Psoas muscle (tissue), 7 donors: ENCODE measurements at regions not wholly inside any gene's neighbourhood (a gene's known extent, or its start where the extent isn't known, plus 50 kb on each side); places are given as distances from the start of the nearest gene placed in this dataset.
"Not testable (repeated sequence)": the region's sequence is repeated elsewhere in the genome, so short reads cannot be mapped to it uniquely, and the experiment has no call there.

ENCODE experiments used
- ATAC-seq, 4 donors: fragments of 200-7000 bp; cut with Tn5 transposase; one replicate each; pipeline ENCODE4 v1.9.1; 2020; ENCODE audit warnings: moderate library complexity in 3 of 4, mild to moderate bottlenecking in 2 of 4
- DNase-seq, 2 donors: peaks; one replicate each; pipeline ENCODE4 v3.0.0-alpha.2; 2020
- H3K27ac ChIP-seq: fragments of 200-600 bp; one replicate; pipeline ENCODE4 v1.8.0; 2022
- H3K27me3 ChIP-seq, 3 donors: fragments of 200-600 bp in 1 of 3; one replicate each; pipeline versions ENCODE4 v1.6.1 to v1.8.0; 2013 to 2022; ENCODE audit warnings: low read length in 2 of 3, mild to moderate bottlenecking in 2 of 3, moderate library complexity in 1 of 3; ENCODE audit not compliant: insufficient read depth in 3 of 3
- H3K36me3 ChIP-seq, 2 donors: fragments of 200-600 bp in 1 of 2; one replicate each; pipeline versions ENCODE4 v1.6.1 to v1.8.0; 2013 to 2022; ENCODE audit warnings: low read depth in 1 of 2, mild to moderate bottlenecking in 1 of 2, moderate library complexity in 1 of 2; ENCODE audit not compliant: insufficient read depth in 1 of 2
- H3K4me1 ChIP-seq: fragments of 200-600 bp; one replicate; pipeline ENCODE4 v1.8.0; 2022
- H3K4me3 ChIP-seq: fragments of 200-600 bp; one replicate; pipeline ENCODE4 v1.8.0; 2022; ENCODE audit warnings: mild to moderate bottlenecking
- H3K9me3 ChIP-seq: fragments of 200-600 bp; one replicate; pipeline ENCODE4 v1.8.0; 2022
- CTCF ChIP-seq: fragments of 200-600 bp; IDR thresholded peaks from one replicate; pipeline ENCODE4 v1.8.0; 2022; ENCODE audit warnings: antibody characterized with exemption
- WGBS, 3 donors: extraction: QIAGEN DNeasy Blood & Tissue Kit; methylation state at CpG; one replicate each; pipeline versions ENCODE4 v1.1.6 to v1.1.7; 2013; 5-methylcytosine and 5-hydroxymethylcytosine counted together
- intact Hi-C, 2 donors: fragments of 100-400 bp; cut with DNase I; formaldehyde crosslinking; loops; one replicate each; pipeline versions ENCODE4 v1.11.0 to v1.14.2; 2022
- donor health status: healthy with polysubstance abuse.
- donor health status: DM: no; HTN: no; CAD: no; lungs with moderate emphysema.
- donor health status: Bipolar disorder and iron deficiency.
- donor health status: healthy.
- donor health status: DM: yes; HTN: yes; CAD: no.
- donor health status: DM: no; HTN: no; CAD: no.
- donor health status: DM: yes; HTN: yes; CAD: no.

GRCh38 chr6:9702914-9703313, 712.0 kb downstream of the TFAP2A start:
- DNase-seq (no peak), ATAC-seq (no peak)
- Histone ChIP-seq H3K36me3 (no peaks in the 10 kb centered on the region), H3K27ac (no peak overlapping the region), H3K9me3 (no peaks in the 10 kb centered on the region), H3K4me1 (no peaks in the 10 kb centered on the region), H3K4me3 (no peak overlapping the region), H3K27me3 (no peaks in the 10 kb centered on the region)
- intact Hi-C loops, result no loop called here
- TF ChIP-seq CTCF, result no peak
- WGBS, 3 donors, result 57 to 77% (median 71%) methylated on average over 1 of the region's 1 CpG

GRCh38 chr6:9699888-9700287, 715.0 kb downstream of the TFAP2A start:
- DNase-seq, result no peak
- no peak for TF ChIP-seq CTCF
- H3K9me3 ChIP-seq, result peaks cover 3% of the 10 kb centered on the region
- H3K27ac ChIP-seq, result no peak overlapping the region
- H3K4me1 ChIP-seq, result no peaks in the 10 kb centered on the region
- WGBS, 3 donors, result 59 to 63% (median 59%) methylated on average over 5 of the region's 5 CpGs
- no peaks in the 10 kb centered on the region for H3K36me3 ChIP-seq
- no peak for ATAC-seq
- no peak overlapping the region for H3K4me3 ChIP-seq
- no peaks in the 10 kb centered on the region for H3K27me3 ChIP-seq
- intact Hi-C loops, result no loop called here

- intact Hi-C loops, result no loop called here
- DNase-seq, result no peak
- TF ChIP-seq CTCF, result no peak
- no peaks in the 10 kb centered on the region for H3K36me3 ChIP-seq
- no peaks in the 10 kb centered on the region for H3K4me1 ChIP-seq
- H3K27me3 ChIP-seq, result no peaks in the 10 kb centered on the region
- no peak overlapping the region for H3K27ac ChIP-seq
- no peak for ATAC-seq
- WGBS, 3 donors, result 85 to 87% (median 87%) methylated on average over 7 of the region's 7 CpGs
- H3K4me3 ChIP-seq, result no peak overlapping the region
- peaks cover 3% of the 10 kb centered on the region for H3K9me3 ChIP-seq
Measured at GRCh38 chr6:9697263-9697931, 717.5 kb downstream of the TFAP2A start.

- no peak overlapping the region for H3K4me3 ChIP-seq
- ATAC-seq (no peak), DNase-seq (no peak)
- intact Hi-C loops, result no loop called here
- H3K4me1 ChIP-seq, result no peaks in the 10 kb centered on the region
- no peaks in the 10 kb centered on the region for H3K9me3 ChIP-seq
- TF ChIP-seq CTCF, result no peak
- no peak overlapping the region for H3K27ac ChIP-seq
- no peaks in the 10 kb centered on the region for H3K27me3 ChIP-seq
- no peaks in the 10 kb centered on the region for H3K36me3 ChIP-seq
Measured at GRCh38 chr6:9690388-9690787, 724.5 kb downstream of the TFAP2A start.

- WGBS, 3 donors, result 84 to 93% (median 91%) methylated on average over 6 of the region's 6 CpGs
- H3K4me3 ChIP-seq, ATAC-seq, H3K27ac ChIP-seq, H3K36me3 ChIP-seq, H3K27me3 ChIP-seq, H3K4me1 ChIP-seq, intact Hi-C loops, DNase-seq, H3K9me3 ChIP-seq: not testable (repeated sequence)
Measured at GRCh38 chr6:9680727-9681126, 734.1 kb downstream of the TFAP2A start.
